GM12878 (cell line): ENCODE measurements at regions not wholly inside any gene's neighbourhood (a gene's known extent, or its start where the extent isn't known, plus 50 kb on each side); places are given as distances from the start of the nearest gene placed in this dataset.

Source experiments
- ATAC-seq: fragments of 200-7000 bp; cut with Tn5 transposase; 3 replicates; pipeline ENCODE4 v1.9.1; 2020; ENCODE audit warnings: mild to moderate bottlenecking, moderate library complexity
- BruUV-seq: library from RNA; stranded (reverse); fragments of 400-500 nt; replicated peaks from 2 replicates; lab custom pipeline; 2021; lab: Mats Ljungman, UMichigan
- CTCF ChIA-PET: fragments of 300-600 bp; sonication (Branson Sonifier 250); formaldehyde crosslinking; extraction: SDS; loops from one replicate; lab custom pipeline; 2021; ENCODE audit warnings: inconsistent platforms; lab: Yijun Ruan, JAX
- POLR2A ChIA-PET: fragments of 350-600 bp; formaldehyde crosslinking; extraction: SDS; loops from one replicate; lab custom pipeline; 2021; ENCODE audit warnings: inconsistent platforms; lab: Charles Lee
- RAD21 ChIA-PET: fragments of 300-600 bp; sonication (Branson Sonifier 250); formaldehyde crosslinking; loops from one replicate; lab custom pipeline; 2023; ENCODE audit warnings: antibody characterized with exemption; ENCODE audit not compliant: unreplicated experiment; lab: Charles Lee
- SMC1A ChIA-PET: fragments of 300-600 bp; sonication (Branson Sonifier 250); formaldehyde crosslinking; loops from one replicate; lab custom pipeline; 2023; ENCODE audit not compliant: unreplicated experiment, uncharacterized antibody; lab: Charles Lee
- DNase-seq: peaks from one replicate; pipeline ENCODE4 v3.0.0-alpha.2; 2011; ENCODE audit warnings: low read depth, low spot score
- FAIRE-seq: peaks from 3 replicates; lab custom pipeline; 2011; peaks lifted over from hg19 to GRCh38; lab: Jason Lieb, UNC
- H2AFZ ChIP-seq: 2 replicates; pipeline ENCODE4 v1.6.0; 2011; ENCODE audit warnings: low read depth, low read length, control low read depth; ENCODE audit not compliant: control insufficient read depth
- H3K27ac ChIP-seq: 2 replicates; pipeline ENCODE4 v1.5.1; 2011; ENCODE audit warnings: control low read depth; ENCODE audit not compliant: control insufficient read depth, insufficient read depth
- H3K27me3 ChIP-seq, 2 experiments: replicated peaks in 1 of 2; 2 replicates each; pipeline versions ENCODE4 v1.6.0 to v1.6.1; 2011; ENCODE audit warnings: low read length in 1 of 2; ENCODE audit not compliant: control insufficient read depth in 2 of 2, insufficient read depth in 2 of 2
- H3K36me3 ChIP-seq, 2 experiments: 2 replicates each; pipeline ENCODE4 v1.5.1; 2011; ENCODE audit warnings: low read length in 1 of 2; ENCODE audit not compliant: control insufficient read depth in 2 of 2, insufficient read depth in 2 of 2
- H3K4me1 ChIP-seq: 2 replicates; pipeline ENCODE4 v1.6.1; 2011; ENCODE audit warnings: mild to moderate bottlenecking, low read length, moderate library complexity, mixed read lengths; ENCODE audit not compliant: control insufficient read depth, insufficient read depth
- H3K4me2 ChIP-seq: 2 replicates; pipeline ENCODE4 v1.6.0; 2011; ENCODE audit warnings: control low read depth; ENCODE audit not compliant: control insufficient read depth, insufficient read depth
- H3K4me3 ChIP-seq: fragments of 200-600 bp; sonication (generic); 2 replicates; pipeline ENCODE4 v1.5.1; 2016
- H3K79me2 ChIP-seq: 2 replicates; pipeline ENCODE4 v1.6.0; 2011; ENCODE audit warnings: low read length; ENCODE audit not compliant: control insufficient read depth, insufficient read depth
- H3K9ac ChIP-seq: 2 replicates; pipeline ENCODE4 v1.8.0; 2011; ENCODE audit warnings: low read length, control low read depth, mixed read lengths; ENCODE audit not compliant: control insufficient read depth, insufficient read depth
- H3K9me3 ChIP-seq: replicated peaks from 3 replicates; pipeline ENCODE4 v1.5.1; 2011; ENCODE audit warnings: mild to moderate bottlenecking, low read length; ENCODE audit not compliant: control insufficient read depth, insufficient read depth
- H4K20me1 ChIP-seq: 2 replicates; pipeline ENCODE4 v1.6.0; 2011; ENCODE audit not compliant: control insufficient read depth, insufficient read depth
- EP300 ChIP-seq, 2 experiments: fragments of 150-350 bp in 1 of 2; IDR thresholded peaks; 2 replicates each; pipeline ENCODE4 v1.6.1; 2011 to 2012; ENCODE audit warnings: low read depth in 2 of 2, low read length in 2 of 2, borderline replicate concordance in 1 of 2, improper control_type of control experiment in 1 of 2, inconsistent platforms in 1 of 2; ENCODE audit not compliant: control insufficient read depth in 1 of 2
- FOXM1 ChIP-seq: IDR thresholded peaks from 2 replicates; pipeline ENCODE4 v1.6.1; 2012; ENCODE audit warnings: low read depth, mild to moderate bottlenecking, inconsistent platforms, low read length, moderate library complexity
- JUND ChIP-seq: IDR thresholded peaks from 2 replicates; pipeline ENCODE4 v1.6.1; 2012; ENCODE audit warnings: low read depth, mild to moderate bottlenecking, low read length, improper control_type of control experiment, moderate library complexity
- MTA3 ChIP-seq: IDR thresholded peaks from 2 replicates; pipeline ENCODE4 v1.6.1; 2012; ENCODE audit warnings: low read length, inconsistent platforms, borderline replicate concordance
- NR2F1 ChIP-seq: fragments of 450-650 bp; conservative IDR thresholded peaks from 2 replicates; pipeline ENCODE4 v1.6.1; 2017; ENCODE audit warnings: mild to moderate bottlenecking
- POLR2A ChIP-seq: IDR thresholded peaks from 2 replicates; pipeline ENCODE4 v1.6.1; 2011; ENCODE audit warnings: low read depth, mild to moderate bottlenecking, low read length
- POU2F2 ChIP-seq: IDR thresholded peaks from 3 replicates; pipeline ENCODE4 v1.6.1; 2011; ENCODE audit warnings: low read depth, mild to moderate bottlenecking, low read length, borderline replicate concordance
- SREBF1 ChIP-seq: IDR thresholded peaks from 2 replicates; pipeline ENCODE4 v1.6.1; 2012; ENCODE audit warnings: mild to moderate bottlenecking, low read length
- TCF12 ChIP-seq: IDR thresholded peaks from 2 replicates; pipeline ENCODE4 v1.6.1; 2011; ENCODE audit warnings: low read depth, mild to moderate bottlenecking, low read length
- WGBS: methylation state at CpG from one replicate; pipeline ENCODE4 v1.1.6; 2016; ENCODE audit warnings: low lambda C conversion rate; ENCODE audit not compliant: insufficient replicate concordance, insufficient coverage; ENCODE audit errors: missing lambda C conversion rate; 5-methylcytosine and 5-hydroxymethylcytosine counted together
- in situ Hi-C: fragments of 300-500 bp; cut with MboI; formaldehyde crosslinking; loops from 9 replicates; pipeline ENCODE4 v1.14.3; 2018; ENCODE audit warnings: mixed read lengths
- intact Hi-C: fragments of 100-400 bp; cut with micrococcal nuclease; formaldehyde crosslinking; loops from one replicate; pipeline ENCODE4 v1.14.2; 2022; ENCODE audit not compliant: unreplicated experiment
- TF ChIP-seq, protein P1 (sequence below): IDR thresholded peaks from 2 replicates; pipeline ENCODE4 v1.6.1; 2012; ENCODE audit warnings: low read depth, low read length, improper control_type of control experiment
- TF ChIP-seq, protein P2 (sequence below), 3 experiments: IDR thresholded peaks in 2 of 3; conservative IDR thresholded peaks in 1 of 3; 2 replicates each; pipeline ENCODE4 v1.5.1; 2011; ENCODE audit warnings: low read depth in 3 of 3, low read length in 3 of 3, mild to moderate bottlenecking in 3 of 3, control low read depth in 2 of 3, moderate library complexity in 2 of 3, inconsistent platforms in 1 of 3, mixed read lengths in 1 of 3; ENCODE audit not compliant: control insufficient read depth in 2 of 3, insufficient read depth in 1 of 3; ENCODE audit errors: extremely low read depth in 1 of 3
- TF ChIP-seq, protein P3 (sequence below): IDR thresholded peaks from 2 replicates; pipeline ENCODE4 v1.6.1; 2011; ENCODE audit warnings: borderline replicate concordance, low read depth, mild to moderate bottlenecking, moderate library complexity, mixed read lengths, low read length; ENCODE audit not compliant: insufficient read depth; ENCODE audit errors: extremely low read length
- TF ChIP-seq, protein P4 (sequence below): fragments of 450-650 bp; conservative IDR thresholded peaks from 2 replicates; pipeline ENCODE4 v1.6.1; 2017; ENCODE audit warnings: mild to moderate bottlenecking, moderate library complexity

DNA sequence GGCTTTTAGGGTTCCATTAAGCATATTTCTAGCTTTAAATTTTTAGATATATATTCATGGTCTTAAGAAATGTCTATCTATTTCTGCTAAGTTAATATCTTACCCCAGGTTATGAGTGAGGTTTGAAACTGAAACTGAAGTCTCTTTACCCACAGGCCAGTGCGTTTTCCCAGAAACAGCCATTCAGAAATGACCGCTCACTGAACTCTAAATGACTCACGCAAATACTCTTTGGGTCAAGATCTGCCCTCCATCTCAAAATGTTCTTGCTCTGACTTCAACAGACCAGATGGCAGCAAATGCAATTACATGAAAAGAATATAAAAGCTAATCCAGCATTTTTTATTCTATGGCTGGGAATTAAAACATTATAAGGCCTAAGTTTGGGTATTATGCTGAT, 315.2 kb downstream of the TDRD15 start:
- no peak overlapping the region for H3K27ac ChIP-seq
- H4K20me1 ChIP-seq, result no peaks in the 10 kb centered on the region
- no peaks in the 10 kb centered on the region for H3K4me1 ChIP-seq
- no peaks in the 10 kb centered on the region for H3K79me2 ChIP-seq
- in situ Hi-C loops (no loop called here), intact Hi-C loops (no loop called here)
- no peak overlapping the region for H3K9ac ChIP-seq
- no peak overlapping the region for H3K4me2 ChIP-seq
- H2AFZ ChIP-seq, result no peak overlapping the region
- no peaks in the 10 kb centered on the region; the same call in 2 of the 3 replicates for H3K9me3 ChIP-seq
- no peak overlapping the region for H3K4me3 ChIP-seq
- H3K27me3 ChIP-seq, result no peaks in the 10 kb centered on the region
- TF ChIP-seq, protein P1, sequence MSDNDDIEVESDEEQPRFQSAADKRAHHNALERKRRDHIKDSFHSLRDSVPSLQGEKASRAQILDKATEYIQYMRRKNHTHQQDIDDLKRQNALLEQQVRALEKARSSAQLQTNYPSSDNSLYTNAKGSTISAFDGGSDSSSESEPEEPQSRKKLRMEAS, result no peak
- H3K36me3 ChIP-seq, result no peaks in the 10 kb centered on the region
- POLR2A ChIA-PET, result no interaction called here
- no TSS peak for BruUV-seq
- ATAC-seq (peak; percentile 81), FAIRE-seq (no peak), DNase-seq (no peak)
- RAD21 ChIA-PET, result no interaction called here
- 55% methylated on average over 3 of the region's 3 CpGs for WGBS
- SMC1A ChIA-PET, result no interaction called here
- CTCF ChIA-PET, result no interaction called here

DNA sequence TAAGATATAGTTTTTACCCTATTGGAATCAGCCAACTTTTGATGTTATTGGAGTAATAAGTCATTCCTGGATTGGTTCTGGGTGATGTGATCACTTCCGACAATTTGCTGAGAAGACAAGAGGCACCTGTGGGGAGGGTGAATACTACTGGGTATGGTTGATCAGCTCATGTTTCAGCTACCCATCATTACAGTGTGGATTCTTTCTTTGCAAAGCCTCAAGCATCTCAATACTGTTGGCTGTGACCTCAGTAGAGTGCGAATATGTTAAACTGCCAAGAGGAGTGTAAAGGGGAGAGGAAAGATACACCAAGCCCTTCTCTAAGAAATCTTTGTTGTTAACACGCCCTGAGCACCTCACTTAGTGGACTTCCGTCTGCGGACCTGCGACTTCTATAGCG, 317.7 kb downstream of the TDRD15 start:
- no peaks in the 10 kb centered on the region for H3K27me3 ChIP-seq
- ATAC-seq, result no peak

More for the DNA sequence above, 317.7 kb downstream of the TDRD15 start:
- Histone ChIP-seq H3K9ac (no peak overlapping the region), H3K4me1 (no peaks in the 10 kb centered on the region), H3K9me3 (no peaks in the 10 kb centered on the region), H3K4me3 (no peak overlapping the region), H3K79me2 (no peaks in the 10 kb centered on the region), H2AFZ (no peak overlapping the region), H4K20me1 (no peaks in the 10 kb centered on the region), H3K4me2 (no peak overlapping the region), H3K36me3 (no peaks in the 10 kb centered on the region), H3K27ac (no peak overlapping the region)
- ChIA-PET RAD21 (no interaction called here), SMC1A (no interaction called here), POLR2A (no interaction called here), CTCF (no interaction called here)
- WGBS, result 70% methylated on average over 7 of the region's 7 CpGs
- intact Hi-C loops, result no loop called here
- FAIRE-seq, result no peak
- in situ Hi-C loops, result no loop called here
- no TSS peak for BruUV-seq
- TF ChIP-seq MTA3 (no peak), SREBF1 (no peak), POLR2A (no peak), TCF12 (no peak), POU2F2 (no peak), EP300 (IDR thresholded peaks at IDR 0.05; ENCODE audit: borderline replicate concordance in 1 of 2, control insufficient read depth in 1 of 2, low read depth in 2 of 2, low read length in 2 of 2) (no peak), FOXM1 (no peak), JUND (no peak), NR2F1 (no peak)
- TF ChIP-seq, protein P2, sequence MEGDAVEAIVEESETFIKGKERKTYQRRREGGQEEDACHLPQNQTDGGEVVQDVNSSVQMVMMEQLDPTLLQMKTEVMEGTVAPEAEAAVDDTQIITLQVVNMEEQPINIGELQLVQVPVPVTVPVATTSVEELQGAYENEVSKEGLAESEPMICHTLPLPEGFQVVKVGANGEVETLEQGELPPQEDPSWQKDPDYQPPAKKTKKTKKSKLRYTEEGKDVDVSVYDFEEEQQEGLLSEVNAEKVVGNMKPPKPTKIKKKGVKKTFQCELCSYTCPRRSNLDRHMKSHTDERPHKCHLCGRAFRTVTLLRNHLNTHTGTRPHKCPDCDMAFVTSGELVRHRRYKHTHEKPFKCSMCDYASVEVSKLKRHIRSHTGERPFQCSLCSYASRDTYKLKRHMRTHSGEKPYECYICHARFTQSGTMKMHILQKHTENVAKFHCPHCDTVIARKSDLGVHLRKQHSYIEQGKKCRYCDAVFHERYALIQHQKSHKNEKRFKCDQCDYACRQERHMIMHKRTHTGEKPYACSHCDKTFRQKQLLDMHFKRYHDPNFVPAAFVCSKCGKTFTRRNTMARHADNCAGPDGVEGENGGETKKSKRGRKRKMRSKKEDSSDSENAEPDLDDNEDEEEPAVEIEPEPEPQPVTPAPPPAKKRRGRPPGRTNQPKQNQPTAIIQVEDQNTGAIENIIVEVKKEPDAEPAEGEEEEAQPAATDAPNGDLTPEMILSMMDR (IDR thresholded peaks at IDR 0.05 in 2 of 3, conservative IDR thresholded peaks at IDR 0.05 in 1 of 3; ENCODE audit: control insufficient read depth in 2 of 3, extremely low read depth in 1 of 3, insufficient read depth in 1 of 3, low read depth in 3 of 3, low read length in 3 of 3), result no peak
- TF ChIP-seq, protein P3, sequence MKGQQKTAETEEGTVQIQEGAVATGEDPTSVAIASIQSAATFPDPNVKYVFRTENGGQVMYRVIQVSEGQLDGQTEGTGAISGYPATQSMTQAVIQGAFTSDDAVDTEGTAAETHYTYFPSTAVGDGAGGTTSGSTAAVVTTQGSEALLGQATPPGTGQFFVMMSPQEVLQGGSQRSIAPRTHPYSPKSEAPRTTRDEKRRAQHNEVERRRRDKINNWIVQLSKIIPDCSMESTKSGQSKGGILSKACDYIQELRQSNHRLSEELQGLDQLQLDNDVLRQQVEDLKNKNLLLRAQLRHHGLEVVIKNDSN, result no peak
- TF ChIP-seq, protein P4, sequence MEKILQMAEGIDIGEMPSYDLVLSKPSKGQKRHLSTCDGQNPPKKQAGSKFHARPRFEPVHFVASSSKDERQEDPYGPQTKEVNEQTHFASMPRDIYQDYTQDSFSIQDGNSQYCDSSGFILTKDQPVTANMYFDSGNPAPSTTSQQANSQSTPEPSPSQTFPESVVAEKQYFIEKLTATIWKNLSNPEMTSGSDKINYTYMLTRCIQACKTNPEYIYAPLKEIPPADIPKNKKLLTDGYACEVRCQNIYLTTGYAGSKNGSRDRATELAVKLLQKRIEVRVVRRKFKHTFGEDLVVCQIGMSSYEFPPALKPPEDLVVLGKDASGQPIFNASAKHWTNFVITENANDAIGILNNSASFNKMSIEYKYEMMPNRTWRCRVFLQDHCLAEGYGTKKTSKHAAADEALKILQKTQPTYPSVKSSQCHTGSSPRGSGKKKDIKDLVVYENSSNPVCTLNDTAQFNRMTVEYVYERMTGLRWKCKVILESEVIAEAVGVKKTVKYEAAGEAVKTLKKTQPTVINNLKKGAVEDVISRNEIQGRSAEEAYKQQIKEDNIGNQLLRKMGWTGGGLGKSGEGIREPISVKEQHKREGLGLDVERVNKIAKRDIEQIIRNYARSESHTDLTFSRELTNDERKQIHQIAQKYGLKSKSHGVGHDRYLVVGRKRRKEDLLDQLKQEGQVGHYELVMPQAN, result no peak
- TF ChIP-seq, protein P1, result no peak
- DNase-seq, result no peak
